Prostate gland (tissue), 2 donors: ENCODE measurements at regions not wholly inside any gene's neighbourhood (a gene's known extent, or its start where the extent isn't known, plus 50 kb on each side); places are given as distances from the start of the nearest gene placed in this dataset.

Source experiments
- DNase-seq: peaks from one replicate; pipeline ENCODE4 v3.0.0-alpha.2; 2019; ENCODE audit warnings: low spot score
- H3K27ac ChIP-seq, 2 donors: fragments of 200-600 bp; sonication (generic); 2 replicates each; pipeline ENCODE4 v1.5.1; 2017 to 2019
- H3K27me3 ChIP-seq: fragments of 200-600 bp; sonication (generic); replicated peaks from 2 replicates; pipeline ENCODE4 v1.5.1; 2019; ENCODE audit not compliant: insufficient read depth
- H3K36me3 ChIP-seq, 2 donors: fragments of 200-600 bp; sonication (generic); 1 replicate in 1 of 2; 2 replicates in 1 of 2; pipeline versions ENCODE4 v1.5.1 to v1.8.1; 2017 to 2019
- H3K4me1 ChIP-seq: fragments of 200-600 bp; sonication (generic); replicated peaks from 2 replicates; pipeline ENCODE4 v1.5.1; 2019
- H3K4me3 ChIP-seq, 2 donors: fragments of 200-600 bp; sonication (generic); 2 replicates each; pipeline ENCODE4 v1.5.1; 2017 to 2019
- H3K9me3 ChIP-seq: fragments of 200-600 bp; sonication (generic); 2 replicates; pipeline ENCODE4 v1.5.1; 2017
- POLR2A ChIP-seq: fragments of 450-650 bp; IDR thresholded peaks from one replicate; pipeline ENCODE4 v1.6.1; 2016; ENCODE audit warnings: antibody characterized with exemption, mild to moderate bottlenecking
- POLR2AphosphoS5 ChIP-seq: sonication (generic); formaldehyde crosslinking; IDR thresholded peaks from one replicate; pipeline ENCODE4 v1.6.1; 2017; ENCODE audit warnings: antibody characterized with exemption
- WGBS: methylation state at CpG from one replicate; pipeline ENCODE4 v1.1.5; 2018; 5-methylcytosine and 5-hydroxymethylcytosine counted together
- intact Hi-C: fragments of 100-400 bp; cut with DNase I; formaldehyde crosslinking; loops from one replicate; pipeline ENCODE4 v1.14.2; 2022
- TF ChIP-seq, protein P1 (sequence below), 4 experiments: fragments of 200-600 bp in 2 of 4; fragments of 450-650 bp in 2 of 4; sonication (generic) in 2 of 4; IDR thresholded peaks; 1 replicate in 3 of 4; 2 replicates in 1 of 4; pipeline ENCODE4 v1.5.1; 2016 to 2019; ENCODE audit warnings: antibody characterized with exemption in 4 of 4, mild to moderate bottlenecking in 2 of 4, moderate library complexity in 2 of 4

DNA sequence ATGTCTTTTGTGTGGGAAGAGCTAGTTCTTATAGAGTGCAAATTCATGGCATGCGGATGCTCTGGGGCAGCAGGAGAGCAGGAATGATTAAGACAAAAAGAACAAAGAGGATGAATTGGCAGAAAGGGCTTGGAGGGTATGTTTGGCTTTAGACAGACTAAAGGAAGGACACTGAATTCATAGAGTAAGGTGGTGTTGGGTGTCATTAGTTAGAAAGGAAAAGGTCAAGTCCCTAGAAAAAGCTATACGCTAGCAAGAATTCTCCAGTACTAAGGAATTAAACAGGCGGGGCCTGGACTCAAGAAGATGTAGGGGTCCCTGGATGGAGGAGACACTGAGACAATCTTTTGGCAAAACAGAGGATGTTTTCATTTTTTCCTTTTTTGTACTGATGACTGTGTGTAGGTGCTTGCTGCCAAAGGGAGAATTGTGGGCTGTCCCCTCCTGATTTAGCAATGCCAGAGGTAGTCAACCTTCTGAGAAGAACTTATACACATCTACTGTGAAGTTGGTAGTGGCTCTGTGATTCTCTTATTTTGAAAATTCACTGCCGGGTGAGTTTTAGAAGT is 391.0 kb downstream of the SPRY1 start:
- DNase-seq = no peak
- intact Hi-C loops = no loop called here
- TF ChIP-seq POLR2A (no peak), POLR2AphosphoS5 (no peak)
- TF ChIP-seq, protein P1, sequence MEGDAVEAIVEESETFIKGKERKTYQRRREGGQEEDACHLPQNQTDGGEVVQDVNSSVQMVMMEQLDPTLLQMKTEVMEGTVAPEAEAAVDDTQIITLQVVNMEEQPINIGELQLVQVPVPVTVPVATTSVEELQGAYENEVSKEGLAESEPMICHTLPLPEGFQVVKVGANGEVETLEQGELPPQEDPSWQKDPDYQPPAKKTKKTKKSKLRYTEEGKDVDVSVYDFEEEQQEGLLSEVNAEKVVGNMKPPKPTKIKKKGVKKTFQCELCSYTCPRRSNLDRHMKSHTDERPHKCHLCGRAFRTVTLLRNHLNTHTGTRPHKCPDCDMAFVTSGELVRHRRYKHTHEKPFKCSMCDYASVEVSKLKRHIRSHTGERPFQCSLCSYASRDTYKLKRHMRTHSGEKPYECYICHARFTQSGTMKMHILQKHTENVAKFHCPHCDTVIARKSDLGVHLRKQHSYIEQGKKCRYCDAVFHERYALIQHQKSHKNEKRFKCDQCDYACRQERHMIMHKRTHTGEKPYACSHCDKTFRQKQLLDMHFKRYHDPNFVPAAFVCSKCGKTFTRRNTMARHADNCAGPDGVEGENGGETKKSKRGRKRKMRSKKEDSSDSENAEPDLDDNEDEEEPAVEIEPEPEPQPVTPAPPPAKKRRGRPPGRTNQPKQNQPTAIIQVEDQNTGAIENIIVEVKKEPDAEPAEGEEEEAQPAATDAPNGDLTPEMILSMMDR (IDR thresholded peaks at IDR 0.05) = no peak
- H3K36me3 ChIP-seq = no peaks in the 10 kb centered on the region
- no peaks in the 10 kb centered on the region for H3K4me1 ChIP-seq
- H3K4me3 ChIP-seq = no peak overlapping the region
- H3K27me3 ChIP-seq = no peaks in the 10 kb centered on the region
- WGBS = 97% methylated on average over 4 of the region's 4 CpGs
- H3K9me3 ChIP-seq = no peaks in the 10 kb centered on the region
- no peak overlapping the region for H3K27ac ChIP-seq

DNA sequence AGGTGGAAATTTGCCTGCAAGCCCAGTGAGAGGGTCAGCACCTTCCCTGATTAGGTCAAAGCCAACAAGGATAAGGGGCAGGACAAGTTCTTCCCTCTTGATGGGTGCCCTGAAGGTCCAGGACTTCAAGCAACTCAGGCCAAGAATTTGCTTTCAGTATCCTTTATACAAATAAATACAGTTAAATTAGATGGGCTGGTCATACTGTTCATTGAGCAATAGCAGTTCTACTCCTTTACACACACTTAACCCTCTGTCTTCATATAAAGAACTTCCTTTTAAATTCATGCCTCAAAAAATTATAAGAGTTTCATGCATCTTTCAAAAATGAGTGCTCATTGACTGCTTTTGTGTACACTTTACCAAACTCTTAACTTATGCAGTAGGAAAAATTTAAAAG is 392.0 kb downstream of the SPRY1 start:
- DNase-seq = no peak
- no peak overlapping the region for H3K27ac ChIP-seq
- intact Hi-C loops = no loop called here
- no peaks in the 10 kb centered on the region for H3K27me3 ChIP-seq
- no peaks in the 10 kb centered on the region for H3K36me3 ChIP-seq
- no peaks in the 10 kb centered on the region for H3K9me3 ChIP-seq
- H3K4me1 ChIP-seq = no peaks in the 10 kb centered on the region
- no peak for TF ChIP-seq POLR2AphosphoS5
- H3K4me3 ChIP-seq = no peak overlapping the region

DNA sequence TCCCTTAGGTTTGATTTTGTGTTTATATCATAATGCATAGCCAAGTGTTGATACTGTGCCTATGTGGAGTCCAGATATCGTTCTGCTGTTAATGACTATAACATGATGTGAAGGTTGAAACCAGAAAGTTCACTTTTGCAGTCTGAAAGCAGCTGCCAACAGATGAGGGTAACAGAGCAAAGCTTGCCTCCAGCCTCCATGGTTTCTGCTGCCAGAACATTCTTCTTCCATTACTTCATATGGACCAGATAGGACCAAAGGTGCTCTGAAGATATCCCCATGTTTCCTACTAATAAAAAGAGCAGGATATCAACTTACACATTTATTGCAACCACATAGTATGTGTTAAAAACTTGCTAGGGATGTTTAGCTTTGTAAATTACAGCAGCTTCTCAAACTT is 394.1 kb downstream of the SPRY1 start:
- H3K9me3 ChIP-seq = no peaks in the 10 kb centered on the region
- H3K4me1 ChIP-seq = no peaks in the 10 kb centered on the region
- DNase-seq = no peak
- H3K27ac ChIP-seq = no peak overlapping the region
- intact Hi-C loops = no loop called here
- H3K27me3 ChIP-seq = no peaks in the 10 kb centered on the region
- H3K4me3 ChIP-seq = no peak overlapping the region
- WGBS = 29% methylated on average over 1 of the region's 1 CpG
- TF ChIP-seq POLR2A (no peak), POLR2AphosphoS5 (no peak)
- TF ChIP-seq, protein P1 (IDR thresholded peaks at IDR 0.05) = no peak
- no peaks in the 10 kb centered on the region for H3K36me3 ChIP-seq

DNA sequence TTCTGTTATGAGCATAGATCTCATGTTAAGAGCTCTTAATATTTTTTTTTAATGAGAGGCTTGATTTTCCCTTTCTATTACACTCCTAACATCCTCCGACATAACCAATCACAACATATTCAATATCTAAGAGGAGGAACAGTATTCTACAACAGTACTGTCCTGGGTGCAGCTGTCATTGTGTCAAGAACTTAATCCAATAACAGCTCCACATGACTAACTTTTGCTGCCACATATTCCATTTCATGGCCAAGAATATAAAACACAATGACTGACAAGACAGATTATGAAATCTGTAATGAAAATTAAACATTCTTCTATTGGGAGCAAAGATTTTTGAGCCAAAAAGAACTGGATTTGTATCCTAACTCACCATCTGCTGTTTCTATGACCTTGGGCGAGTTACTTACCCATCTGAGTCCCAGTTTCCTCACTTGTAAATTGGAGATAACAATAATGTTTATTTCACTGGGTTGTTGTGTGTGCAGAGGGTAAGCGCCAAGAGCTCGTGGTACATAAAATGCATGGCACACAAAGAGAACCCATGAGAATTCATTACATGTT is 405.6 kb downstream of the SPRY1 start:
- H3K27ac ChIP-seq = no peak overlapping the region
- H3K36me3 ChIP-seq = no peaks in the 10 kb centered on the region
- H3K27me3 ChIP-seq = no peaks in the 10 kb centered on the region
- TF ChIP-seq POLR2AphosphoS5 (no peak), POLR2A (no peak)
- TF ChIP-seq, protein P1 (IDR thresholded peaks at IDR 0.05) = no peak
- H3K4me3 ChIP-seq = no peak overlapping the region
- H3K4me1 ChIP-seq = no peaks in the 10 kb centered on the region
- 85% methylated on average over 4 of the region's 4 CpGs for WGBS
- no peak for DNase-seq
- intact Hi-C loops = no loop called here
- no peaks in the 10 kb centered on the region for H3K9me3 ChIP-seq

DNA sequence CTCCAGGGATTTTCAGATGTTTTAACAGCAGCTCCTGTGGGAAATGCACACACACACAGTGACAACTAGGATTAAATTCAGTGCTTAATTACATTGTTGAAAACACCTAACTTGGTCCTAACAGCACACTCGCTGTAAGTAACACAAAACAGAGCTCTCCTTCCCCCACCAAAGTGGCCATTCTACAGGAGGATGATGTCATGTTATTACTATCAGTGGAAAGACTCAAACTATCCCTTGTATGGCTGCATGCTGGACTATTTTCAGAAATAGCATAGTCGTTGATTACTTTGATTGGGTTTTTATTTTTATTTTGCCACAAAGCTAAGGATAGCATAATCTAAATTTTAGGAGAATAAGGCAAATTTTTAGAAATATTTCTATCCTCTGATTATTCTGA is 406.3 kb downstream of the SPRY1 start:
- intact Hi-C loops = no loop called here
- TF ChIP-seq POLR2AphosphoS5 (no peak), POLR2A (no peak)
- TF ChIP-seq, protein P1 (IDR thresholded peaks at IDR 0.05) = no peak
- Histone ChIP-seq H3K4me1 (no peaks in the 10 kb centered on the region), H3K27me3 (no peaks in the 10 kb centered on the region), H3K27ac (no peak overlapping the region), H3K4me3 (no peak overlapping the region), H3K9me3 (no peaks in the 10 kb centered on the region), H3K36me3 (no peaks in the 10 kb centered on the region)
- WGBS = 61% methylated on average over 2 of the region's 2 CpGs
- DNase-seq = no peak
